ENCODE measurements at regions not wholly inside any gene's neighbourhood (a gene's known extent, or its start where the extent isn't known, plus 50 kb on each side); places are given as distances from the start of the nearest gene placed in this dataset.

GRCh38 chr12:41683513-41684240, 461.0 kb downstream of the GXYLT1 start:
- no peaks in the 10 kb centered on the region for H3K36me3 Mint-ChIP-seq (ENCODE audit: low read depth)
- intact Hi-C loops (cut with micrococcal nuclease): loop anchor here (2.0 kb wide), 1 partner anchor 649 kb away; no protein-coding TSS in a partner anchor
- no peaks in the 10 kb centered on the region for H3K9me3 Mint-ChIP-seq
- H3K27ac Mint-ChIP-seq: no peak overlapping the region
- no peaks in the 10 kb centered on the region for H3K27me3 Mint-ChIP-seq
- DNase-seq (no peak), ATAC-seq (ENCODE audit: low read depth) (no peak)
- POLR2A ChIA-PET: no interaction called here
- H3K4me1 Mint-ChIP-seq: peaks cover 3% of the 10 kb centered on the region
- TF ChIP-seq, protein P1, sequence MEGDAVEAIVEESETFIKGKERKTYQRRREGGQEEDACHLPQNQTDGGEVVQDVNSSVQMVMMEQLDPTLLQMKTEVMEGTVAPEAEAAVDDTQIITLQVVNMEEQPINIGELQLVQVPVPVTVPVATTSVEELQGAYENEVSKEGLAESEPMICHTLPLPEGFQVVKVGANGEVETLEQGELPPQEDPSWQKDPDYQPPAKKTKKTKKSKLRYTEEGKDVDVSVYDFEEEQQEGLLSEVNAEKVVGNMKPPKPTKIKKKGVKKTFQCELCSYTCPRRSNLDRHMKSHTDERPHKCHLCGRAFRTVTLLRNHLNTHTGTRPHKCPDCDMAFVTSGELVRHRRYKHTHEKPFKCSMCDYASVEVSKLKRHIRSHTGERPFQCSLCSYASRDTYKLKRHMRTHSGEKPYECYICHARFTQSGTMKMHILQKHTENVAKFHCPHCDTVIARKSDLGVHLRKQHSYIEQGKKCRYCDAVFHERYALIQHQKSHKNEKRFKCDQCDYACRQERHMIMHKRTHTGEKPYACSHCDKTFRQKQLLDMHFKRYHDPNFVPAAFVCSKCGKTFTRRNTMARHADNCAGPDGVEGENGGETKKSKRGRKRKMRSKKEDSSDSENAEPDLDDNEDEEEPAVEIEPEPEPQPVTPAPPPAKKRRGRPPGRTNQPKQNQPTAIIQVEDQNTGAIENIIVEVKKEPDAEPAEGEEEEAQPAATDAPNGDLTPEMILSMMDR (IDR thresholded peaks at IDR 0.05): no peak
- CTCF ChIA-PET: no interaction called here
- H3K4me3 Mint-ChIP-seq: no peak overlapping the region

DNA sequence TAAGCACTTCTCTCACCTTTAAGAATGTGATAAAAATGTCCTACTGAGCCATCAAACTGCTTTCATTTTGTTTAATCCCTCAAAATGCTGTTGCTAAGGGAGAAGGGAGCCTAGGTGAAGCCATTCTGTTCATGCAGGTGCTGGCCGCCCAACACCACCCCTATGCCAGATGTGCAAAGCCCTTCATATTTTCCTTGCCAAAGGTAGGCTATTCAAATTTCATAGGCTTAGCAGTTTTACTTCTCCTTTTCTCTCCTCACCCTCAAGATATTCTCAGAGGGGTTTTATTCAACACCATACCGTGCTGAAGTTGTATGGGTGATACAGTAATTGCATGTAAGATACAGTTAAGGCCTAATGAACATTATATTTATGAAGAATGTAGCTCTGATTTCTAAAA, 461.7 kb downstream of the GXYLT1 start:
- H3K9me3 Mint-ChIP-seq: no peaks in the 10 kb centered on the region
- no peaks in the 10 kb centered on the region for H3K27me3 Mint-ChIP-seq
- no peak overlapping the region for H3K27ac Mint-ChIP-seq
- H3K4me3 Mint-ChIP-seq: no peak overlapping the region
- peaks cover 3% of the 10 kb centered on the region for H3K4me1 Mint-ChIP-seq
- ATAC-seq (ENCODE audit: low read depth): no peak
- intact Hi-C loops (cut with micrococcal nuclease): no loop called here
- no peaks in the 10 kb centered on the region for H3K36me3 Mint-ChIP-seq (ENCODE audit: low read depth)
- TF ChIP-seq, protein P1 (IDR thresholded peaks at IDR 0.05): no peak
- no peak for DNase-seq
- ChIA-PET POLR2A (no interaction called here), CTCF (no interaction called here)

DNA sequence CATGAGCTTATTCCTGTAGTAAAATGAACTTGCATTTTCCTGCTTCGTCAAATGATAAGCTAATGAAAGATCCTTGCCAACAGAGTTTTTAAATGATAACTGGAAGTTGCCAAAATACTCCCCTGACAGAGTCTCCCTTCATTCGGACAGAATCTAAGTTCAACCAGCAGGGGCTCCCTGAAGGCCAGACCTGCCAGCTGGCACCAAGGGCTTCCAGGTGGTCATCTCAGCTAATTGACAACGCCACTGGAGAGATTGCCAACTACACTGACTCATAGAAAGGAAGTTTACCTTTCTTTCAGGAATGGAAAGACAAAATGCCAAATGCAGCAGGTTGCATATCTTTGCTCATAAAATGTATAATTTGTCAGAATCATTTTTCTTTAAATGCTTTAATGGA, 462.8 kb downstream of the GXYLT1 start:
- Mint-ChIP-seq H3K27ac (no peak overlapping the region), H3K4me3 (no peak overlapping the region), H3K9me3 (no peaks in the 10 kb centered on the region), H3K4me1 (peaks cover 3% of the 10 kb centered on the region), H3K27me3 (no peaks in the 10 kb centered on the region), H3K36me3 (ENCODE audit: low read depth) (no peaks in the 10 kb centered on the region)
- DNase-seq (no peak), ATAC-seq (ENCODE audit: low read depth) (no peak)
- ChIA-PET POLR2A (no interaction called here), CTCF (no interaction called here)
- intact Hi-C loops (cut with micrococcal nuclease): no loop called here
- TF ChIP-seq, protein P1 (IDR thresholded peaks at IDR 0.05): no peak

- DNase-seq (no peak), ATAC-seq (ENCODE audit: low read depth) (no peak)
- CTCF ChIA-PET: no interaction called here
- Mint-ChIP-seq H3K4me3 (no peak overlapping the region), H3K9me3 (no peaks in the 10 kb centered on the region), H3K4me1 (peaks cover 3% of the 10 kb centered on the region), H3K36me3 (ENCODE audit: low read depth) (no peaks in the 10 kb centered on the region), H3K27me3 (no peaks in the 10 kb centered on the region), H3K27ac (no peak overlapping the region)
- POLR2A ChIA-PET: no interaction called here
- intact Hi-C loops (cut with micrococcal nuclease): no loop called here
- TF ChIP-seq, protein P1 (IDR thresholded peaks at IDR 0.05): no peak
Observed at GRCh38 chr12:41680155-41680554, 464.5 kb downstream of the GXYLT1 start.

DNA sequence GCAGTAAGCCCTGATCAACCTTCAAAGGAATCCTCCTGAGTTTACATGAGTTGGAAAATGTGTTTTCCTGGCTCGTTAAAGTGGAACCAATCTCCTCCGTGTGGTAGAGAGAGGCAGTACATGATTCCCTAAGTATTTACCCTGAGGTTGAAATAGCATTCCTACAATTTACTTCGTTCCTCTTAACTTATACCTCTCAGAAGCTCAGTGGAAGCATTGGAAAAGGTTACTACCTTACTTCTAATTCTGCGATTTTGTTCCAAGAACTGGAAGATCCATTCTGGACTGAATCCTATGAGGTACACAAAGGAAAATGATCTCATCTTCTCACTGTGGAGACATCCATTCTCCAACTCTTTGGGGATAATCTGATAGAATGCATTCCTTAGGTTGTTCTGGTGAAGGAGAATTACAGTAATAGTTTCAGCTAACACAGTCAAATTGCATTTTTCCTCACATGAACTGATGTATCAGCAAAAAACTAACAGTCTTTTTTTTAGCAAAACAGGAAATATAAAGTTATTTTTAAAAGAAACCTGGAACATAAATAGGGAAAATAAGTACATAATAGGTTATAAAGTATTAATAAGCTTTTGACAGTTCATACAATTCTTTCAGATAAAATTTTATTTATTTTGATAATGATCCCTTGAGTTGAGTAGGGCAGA, 475.6 kb downstream of the PDZRN4 start:
- H3K36me3 Mint-ChIP-seq (ENCODE audit: low read depth): no peaks in the 10 kb centered on the region
- POLR2A ChIA-PET: no interaction called here
- CTCF ChIA-PET: no interaction called here
- peaks cover 5% of the 10 kb centered on the region for H3K9me3 Mint-ChIP-seq
- H3K27me3 Mint-ChIP-seq: no peaks in the 10 kb centered on the region
- TF ChIP-seq, protein P1 (IDR thresholded peaks at IDR 0.05): no peak
- intact Hi-C loops (cut with micrococcal nuclease): no loop called here
- ATAC-seq (ENCODE audit: low read depth) (no peak), DNase-seq (no peak)
- H3K4me3 Mint-ChIP-seq: no peak overlapping the region
- H3K4me1 Mint-ChIP-seq: no peaks in the 10 kb centered on the region
- H3K27ac Mint-ChIP-seq: no peak overlapping the region

Data from activated B cell treated with CpG ODN at 0.5 μM for 24 hours (primary cell).